H1 (cell line): ENCODE measurements at regions not wholly inside any gene's neighbourhood (a gene's known extent, or its start where the extent isn't known, plus 50 kb on each side); places are given as distances from the start of the nearest gene placed in this dataset.

ENCODE experiments used
- CHD1 ChIP-seq: IDR thresholded peaks from 2 replicates; pipeline ENCODE4 v1.6.1; 2012; ENCODE audit warnings: low read depth, low read length, improper control_type of control experiment
- HDAC6 ChIP-seq: IDR thresholded peaks from one replicate; pipeline ENCODE4 v1.7.1; 2012; ENCODE audit warnings: low read depth, mild to moderate bottlenecking, inconsistent platforms, low read length, moderate library complexity
- TAF7 ChIP-seq: optimal IDR thresholded peaks from 2 replicates; pipeline ENCODE3; 2011; ENCODE audit warnings: low read depth, mild to moderate bottlenecking, inconsistent platforms, low read length, moderate library complexity, borderline replicate concordance

DNA sequence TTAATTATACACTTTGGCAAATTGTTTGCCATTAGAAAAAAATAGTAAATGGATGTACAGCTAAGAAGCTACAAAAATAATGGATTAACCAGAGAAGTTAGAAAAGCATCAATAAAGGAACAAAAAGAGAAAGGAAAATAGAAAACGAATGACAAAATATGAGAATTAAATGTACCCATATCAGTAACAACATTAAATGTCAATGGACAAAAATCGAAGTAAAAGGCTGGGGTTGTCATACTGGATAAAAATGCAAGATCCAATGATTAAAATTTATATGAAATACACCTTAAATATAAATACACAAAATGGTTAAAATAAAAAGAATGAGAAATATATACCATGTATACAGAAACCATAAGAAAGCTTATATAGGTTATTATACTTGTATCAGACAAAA, 470.6 kb downstream of the OCA2 start (continued):
- TF ChIP-seq HDAC6 (no peak), CHD1 (no peak), TAF7 (no peak)
